Kidney epithelial cell (primary cell): ENCODE measurements at regions not wholly inside any gene's neighbourhood (a gene's known extent, or its start where the extent isn't known, plus 50 kb on each side); places are given as distances from the start of the nearest gene placed in this dataset.

Experiments used
- DNase-seq: peaks from one replicate; pipeline ENCODE4 v3.0.0-alpha.2; 2010; ENCODE audit warnings: low read depth
- H3K27me3 ChIP-seq: 2 replicates; pipeline ENCODE4 v1.6.0; 2011; ENCODE audit warnings: low read length; ENCODE audit not compliant: control insufficient read depth, insufficient read depth
- H3K36me3 ChIP-seq: 2 replicates; pipeline ENCODE4 v1.5.1; 2011; ENCODE audit warnings: low read length; ENCODE audit not compliant: control insufficient read depth, insufficient read depth
- H3K4me3 ChIP-seq: 2 replicates; pipeline ENCODE4 v1.5.1; 2011; ENCODE audit warnings: low read depth, mild to moderate bottlenecking, control low read depth, low read length
- CTCF ChIP-seq: IDR thresholded peaks from 2 replicates; pipeline ENCODE4 v1.5.1; 2011; ENCODE audit warnings: mild to moderate bottlenecking, moderate library complexity, low read length, control low read depth, inconsistent platforms; ENCODE audit not compliant: insufficient read depth, poor library complexity, severe bottlenecking

GRCh38 chr5:114176356-114176755 is 185.5 kb upstream of the KCNN2 start:
- Histone ChIP-seq H3K27me3 (no peaks in the 10 kb centered on the region), H3K36me3 (no peaks in the 10 kb centered on the region), H3K4me3 (no peak overlapping the region)
- TF ChIP-seq CTCF = no peak
- peak; percentile 2 for DNase-seq

GRCh38 chr5:114179134-114179533 is 182.7 kb upstream of the KCNN2 start:
- H3K4me3 ChIP-seq = no peak overlapping the region

GRCh38 chr5:114184006-114184405 is 177.9 kb upstream of the KCNN2 start:
- no peak for TF ChIP-seq CTCF
- Histone ChIP-seq H3K4me3 (no peak overlapping the region), H3K36me3 (no peaks in the 10 kb centered on the region), H3K27me3 (no peaks in the 10 kb centered on the region)
- no peak for DNase-seq

More at GRCh38 chr5:114179134-114179533, 182.7 kb upstream of the KCNN2 start:
- DNase-seq = no peak
- no peak for TF ChIP-seq CTCF
- Histone ChIP-seq H3K36me3 (no peaks in the 10 kb centered on the region), H3K27me3 (no peaks in the 10 kb centered on the region)

- Histone ChIP-seq H3K27me3 (no peaks in the 10 kb centered on the region), H3K36me3 (no peaks in the 10 kb centered on the region), H3K4me3 (no peak overlapping the region)
- no peak for TF ChIP-seq CTCF
- no peak for DNase-seq
Observed at GRCh38 chr5:114185274-114185673, 176.6 kb upstream of the KCNN2 start.

- Histone ChIP-seq H3K36me3 (no peaks in the 10 kb centered on the region), H3K27me3 (no peaks in the 10 kb centered on the region), H3K4me3 (no peak overlapping the region)
- DNase-seq = no peak
- TF ChIP-seq CTCF = no peak
Observed at GRCh38 chr5:114191441-114191840, 170.4 kb upstream of the KCNN2 start.

GRCh38 chr5:114192108-114192507 is 169.8 kb upstream of the KCNN2 start:
- peak; percentile 7 for DNase-seq
- no peaks in the 10 kb centered on the region for H3K27me3 ChIP-seq
- no peak for TF ChIP-seq CTCF
- H3K36me3 ChIP-seq = no peaks in the 10 kb centered on the region
- H3K4me3 ChIP-seq = no peak overlapping the region
